IMR-90 (cell line): ENCODE measurements at regions not wholly inside any gene's neighbourhood (a gene's known extent, or its start where the extent isn't known, plus 50 kb on each side); places are given as distances from the start of the nearest gene placed in this dataset.

Source experiments
- ATAC-seq: fragments of 200-7000 bp; cut with Tn5 transposase; 2 replicates; pipeline ENCODE4 v1.9.1; 2020; ENCODE audit warnings: low read depth, mild to moderate bottlenecking, moderate library complexity
- BruUV-seq: library from RNA; stranded (reverse); fragments of 400-500 nt; replicated peaks from 2 replicates; lab custom pipeline; 2021; lab: Mats Ljungman, UMichigan
- CTCF ChIA-PET: fragments of 300-600 bp; formaldehyde crosslinking; extraction: SDS; loops from one replicate; lab custom pipeline; 2021; ENCODE audit warnings: antibody characterized with exemption; lab: Yijun Ruan, JAX
- POLR2A ChIA-PET: fragments of 300-600 bp; sonication (Branson Sonifier 250); formaldehyde crosslinking; loops from one replicate; lab custom pipeline; 2022; ENCODE audit warnings: antibody characterized with exemption; ENCODE audit not compliant: unreplicated experiment; lab: Charles Lee
- DNase-seq: peaks from one replicate; pipeline ENCODE4 v3.0.0; 2013
- H2AFZ ChIP-seq: replicated peaks from 2 replicates; pipeline ENCODE3; 2013; ENCODE audit warnings: low read length, mild to moderate bottlenecking; ENCODE audit not compliant: poor library complexity
- H2AK5ac ChIP-seq: 2 replicates; pipeline ENCODE4 v1.6.1; 2013; ENCODE audit warnings: low read depth, low read length, inconsistent platforms
- H2AK9ac ChIP-seq: replicated peaks from 2 replicates; pipeline ENCODE3; 2013; ENCODE audit warnings: mild to moderate bottlenecking, low read depth, low read length, moderate library complexity; ENCODE audit not compliant: poor library complexity
- H2BK120ac ChIP-seq: 2 replicates; pipeline ENCODE4 v1.6.1; 2013; ENCODE audit warnings: low read depth, low read length, inconsistent platforms
- H2BK15ac ChIP-seq: 3 replicates; pipeline ENCODE4 v1.6.1; 2013; ENCODE audit warnings: low read depth, low read length, inconsistent platforms
- H2BK20ac ChIP-seq: 2 replicates; pipeline ENCODE4 v1.6.1; 2013; ENCODE audit warnings: low read depth, mild to moderate bottlenecking, inconsistent platforms, low read length, moderate library complexity
- H2BK5ac ChIP-seq: 2 replicates; pipeline ENCODE4 v1.6.1; 2013; ENCODE audit warnings: mild to moderate bottlenecking, low read depth, low read length, inconsistent platforms; ENCODE audit not compliant: poor library complexity, severe bottlenecking
- H3K14ac ChIP-seq: replicated peaks from 2 replicates; pipeline ENCODE4 v1.6.1; 2013; ENCODE audit warnings: low read depth, low read length, inconsistent platforms
- H3K18ac ChIP-seq: 2 replicates; pipeline ENCODE4 v1.6.1; 2013; ENCODE audit warnings: low read depth, low read length, control low read depth
- H3K23ac ChIP-seq: 2 replicates; pipeline ENCODE4 v1.6.1; 2013; ENCODE audit warnings: low read depth, low read length, inconsistent platforms
- H3K27ac ChIP-seq: 2 replicates; pipeline ENCODE4 v1.5.1; 2013; ENCODE audit warnings: mild to moderate bottlenecking, control low read depth, low read length; ENCODE audit not compliant: insufficient read depth
- H3K27me3 ChIP-seq: 2 replicates; pipeline ENCODE4 v1.6.1; 2013; ENCODE audit warnings: low read length; ENCODE audit not compliant: control insufficient read depth, insufficient read depth
- H3K36me3 ChIP-seq: 2 replicates; pipeline ENCODE4 v1.6.1; 2013; ENCODE audit warnings: low read length, mixed read lengths; ENCODE audit not compliant: control insufficient read depth, insufficient read depth
- H3K4ac ChIP-seq: 2 replicates; pipeline ENCODE4 v1.6.1; 2013; ENCODE audit warnings: low read depth, low read length, inconsistent platforms
- H3K4me1 ChIP-seq: 2 replicates; pipeline ENCODE4 v1.6.1; 2013; ENCODE audit warnings: low read length, mixed read lengths; ENCODE audit not compliant: control insufficient read depth, insufficient read depth
- H3K4me2 ChIP-seq: 2 replicates; pipeline ENCODE4 v1.6.1; 2013; ENCODE audit warnings: low read depth, mild to moderate bottlenecking, control low read depth, low read length, moderate library complexity
- H3K4me3 ChIP-seq: 2 replicates; pipeline ENCODE4 v1.5.1; 2013; ENCODE audit warnings: low read depth, mild to moderate bottlenecking, control low read depth, low read length, moderate library complexity; ENCODE audit not compliant: insufficient read depth
- H3K56ac ChIP-seq: 2 replicates; pipeline ENCODE4 v1.6.1; 2013; ENCODE audit warnings: low read length, inconsistent platforms; ENCODE audit not compliant: insufficient read depth; ENCODE audit errors: extremely low read depth
- H3K79me1 ChIP-seq, 2 experiments: 2 replicates each; pipeline ENCODE4 v1.6.1; 2013; ENCODE audit warnings: low read length in 2 of 2, inconsistent platforms in 1 of 2, low read depth in 1 of 2
- H3K9ac ChIP-seq: 2 replicates; pipeline ENCODE4 v1.6.1; 2013; ENCODE audit warnings: low read depth, low read length, control low read depth
- H3K9me1 ChIP-seq: 2 replicates; pipeline ENCODE4 v1.6.1; 2013; ENCODE audit warnings: low read length, inconsistent platforms; ENCODE audit not compliant: insufficient read depth
- H3K9me3 ChIP-seq: 2 replicates; pipeline ENCODE4 v1.6.1; 2013; ENCODE audit warnings: low read length; ENCODE audit not compliant: control insufficient read depth, insufficient read depth
- H4K20me1 ChIP-seq: 2 replicates; pipeline ENCODE4 v1.6.1; 2013; ENCODE audit warnings: low read length, inconsistent platforms; ENCODE audit not compliant: insufficient read depth
- H4K5ac ChIP-seq: 2 replicates; pipeline ENCODE4 v1.6.1; 2013; ENCODE audit warnings: mild to moderate bottlenecking, low read depth, low read length, control low read depth
- H4K8ac ChIP-seq, 2 experiments: 2 replicates each; pipeline ENCODE4 v1.6.1; 2013; ENCODE audit warnings: low read depth in 2 of 2, low read length in 2 of 2, control low read depth in 1 of 2, inconsistent platforms in 1 of 2
- H4K91ac ChIP-seq: 2 replicates; pipeline ENCODE4 v1.6.1; 2013; ENCODE audit warnings: low read depth, low read length, inconsistent platforms; ENCODE audit not compliant: insufficient read depth
- RAD21 ChIP-seq: IDR thresholded peaks from 2 replicates; pipeline ENCODE4 v1.6.1; 2012; ENCODE audit warnings: low read length, improper control_type of control experiment
- WGBS, 2 experiments: methylation state at CpG; one replicate each; pipeline versions ENCODE4 v1.1.5 to v1.1.7; 2013; ENCODE audit warnings: missing lambda C conversion rate in 2 of 2; ENCODE audit not compliant: insufficient read length in 1 of 2; ENCODE audit errors: extremely low coverage in 2 of 2; 5-methylcytosine and 5-hydroxymethylcytosine counted together
- dilution Hi-C: fragments of 300-500 bp; cut with HindIII; formaldehyde crosslinking; loops from one replicate; pipeline ENCODE4 v1.14.3; 2018; ENCODE audit warnings: low sequenced_read_pairs; ENCODE audit not compliant: unreplicated experiment
- in situ Hi-C: fragments of 300-500 bp; cut with MboI; formaldehyde crosslinking; loops from 3 replicates; pipeline ENCODE4 v1.14.3; 2019; ENCODE audit warnings: low sequenced_read_pairs, inconsistent platforms, mixed read lengths
- intact Hi-C: fragments of 100-400 bp; cut with micrococcal nuclease; formaldehyde crosslinking; loops from 2 replicates; pipeline ENCODE4 v1.10.0; 2022
- TF ChIP-seq, protein P1 (sequence below): conservative IDR thresholded peaks from 2 replicates; pipeline ENCODE4 v1.5.1; 2012; ENCODE audit warnings: mild to moderate bottlenecking, low read depth, low read length, improper control_type of control experiment

DNA sequence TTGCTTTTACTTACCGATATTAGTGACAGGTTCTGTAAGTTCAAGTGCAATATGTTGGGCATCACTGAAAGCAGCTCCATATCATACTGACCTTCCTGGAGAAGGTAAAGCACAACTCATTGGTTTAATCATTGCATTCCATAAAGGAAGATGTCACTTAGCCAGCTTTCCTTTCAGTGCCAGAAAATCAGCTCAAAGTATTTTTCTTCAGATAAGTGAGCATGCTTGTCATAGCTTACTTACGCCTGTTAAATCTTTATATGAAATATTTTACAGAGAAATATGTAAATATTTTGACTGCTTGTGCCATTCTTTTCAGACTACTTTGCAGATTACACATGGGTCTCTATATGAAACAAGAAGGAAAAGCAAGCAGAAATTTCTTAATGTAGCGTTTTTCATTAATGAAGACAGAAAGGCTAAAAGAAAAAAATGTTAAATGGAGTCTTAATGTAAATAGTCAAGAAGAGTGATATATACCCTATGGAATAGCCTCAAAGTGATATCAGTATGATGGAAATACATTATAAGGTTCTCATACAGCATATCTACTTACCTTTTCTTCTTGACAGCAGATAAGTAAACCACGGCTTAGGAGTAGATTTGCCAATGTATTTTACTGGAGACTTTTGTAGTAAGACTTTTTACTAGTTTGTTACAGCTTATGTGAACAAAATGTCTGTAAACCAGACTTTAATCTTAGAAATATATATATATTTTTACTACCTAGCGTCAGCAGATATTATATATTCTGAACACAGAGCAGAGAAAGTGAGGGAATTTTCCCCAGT, 649.7 kb downstream of the METTL15 start:
- H3K4me3 ChIP-seq = no peak overlapping the region
- peak overlapping the region; percentile 99 for H3K18ac ChIP-seq
- peak overlapping the region; percentile 98 for H2BK120ac ChIP-seq
- peaks cover 10% of the 10 kb centered on the region; the same call in 1 of the 2 replicates for H3K4me1 ChIP-seq
- TF ChIP-seq, protein P1, sequence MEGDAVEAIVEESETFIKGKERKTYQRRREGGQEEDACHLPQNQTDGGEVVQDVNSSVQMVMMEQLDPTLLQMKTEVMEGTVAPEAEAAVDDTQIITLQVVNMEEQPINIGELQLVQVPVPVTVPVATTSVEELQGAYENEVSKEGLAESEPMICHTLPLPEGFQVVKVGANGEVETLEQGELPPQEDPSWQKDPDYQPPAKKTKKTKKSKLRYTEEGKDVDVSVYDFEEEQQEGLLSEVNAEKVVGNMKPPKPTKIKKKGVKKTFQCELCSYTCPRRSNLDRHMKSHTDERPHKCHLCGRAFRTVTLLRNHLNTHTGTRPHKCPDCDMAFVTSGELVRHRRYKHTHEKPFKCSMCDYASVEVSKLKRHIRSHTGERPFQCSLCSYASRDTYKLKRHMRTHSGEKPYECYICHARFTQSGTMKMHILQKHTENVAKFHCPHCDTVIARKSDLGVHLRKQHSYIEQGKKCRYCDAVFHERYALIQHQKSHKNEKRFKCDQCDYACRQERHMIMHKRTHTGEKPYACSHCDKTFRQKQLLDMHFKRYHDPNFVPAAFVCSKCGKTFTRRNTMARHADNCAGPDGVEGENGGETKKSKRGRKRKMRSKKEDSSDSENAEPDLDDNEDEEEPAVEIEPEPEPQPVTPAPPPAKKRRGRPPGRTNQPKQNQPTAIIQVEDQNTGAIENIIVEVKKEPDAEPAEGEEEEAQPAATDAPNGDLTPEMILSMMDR = no peak
- 0 out of 2 replicates have a peak, but pooled peaks have one; percentile 8 for TF ChIP-seq RAD21
- no peak overlapping the region; the same call in 1 of the 2 replicates for H3K23ac ChIP-seq
- in situ Hi-C loops = no loop called here
- no peaks in the 10 kb centered on the region for H3K9me3 ChIP-seq
- no peaks in the 10 kb centered on the region for H3K36me3 ChIP-seq
- no peak overlapping the region for H2AFZ ChIP-seq
- H4K91ac ChIP-seq = peak overlapping the region; percentile 99
- peak overlapping the region; percentile 71 for H3K4me2 ChIP-seq
- H4K20me1 ChIP-seq = no peaks in the 10 kb centered on the region
- TSS peak; percentile 53 for BruUV-seq
- H2AK5ac ChIP-seq = no peak overlapping the region
- peaks cover 4 to 8% of the 10 kb centered on the region in 2 experiments; a peak in 2 of 4 replicates for H3K79me1 ChIP-seq
- no peak overlapping the region for H2BK15ac ChIP-seq
- peak overlapping the region; percentile 93 for H3K56ac ChIP-seq
- no peaks in the 10 kb centered on the region for H3K27me3 ChIP-seq
- no peak overlapping the region for H2AK9ac ChIP-seq
- intact Hi-C loops = loop anchor here (1.0 to 10.0 kb wide), 14 partner anchors 75 to 1060 kb away; no protein-coding TSS in a partner anchor
- peak overlapping the region; percentile 96 for H4K5ac ChIP-seq
- peak overlapping the region; percentile 62 for H3K4ac ChIP-seq
- ATAC-seq (peak; percentile 74), DNase-seq (peak; percentile 94)
- dilution Hi-C loops = no loop called here
- ChIA-PET CTCF (interaction anchor here (0.7 kb wide), 2 partner anchors 17 to 167 kb away, joined by 3 to 4 read pairs; no protein-coding TSS in a partner anchor), POLR2A (interaction anchor here (0.7 to 1.8 kb wide), 6 partner anchors 17 to 572 kb away, joined by 3 to 8 read pairs (median 6); no protein-coding TSS in a partner anchor)
- peak overlapping the region; percentile 98; the same call in 1 of the 2 replicates for H2BK20ac ChIP-seq
- peak overlapping the region; percentile 82 for H3K9ac ChIP-seq
- H3K9me1 ChIP-seq = peaks cover 3% of the 10 kb centered on the region; the same call in 1 of the 2 replicates
- H4K8ac ChIP-seq = peak overlapping the region; percentile 95 to 97; a peak in 3 of 4 replicates
- no peak overlapping the region; the same call in 1 of the 2 replicates for H3K14ac ChIP-seq
- peak overlapping the region; percentile 99; the same call in 1 of the 2 replicates for H3K27ac ChIP-seq
- peak overlapping the region; percentile 95 for H2BK5ac ChIP-seq
- no CpG with 5 or more reads among the region's 5 CpGs for WGBS, 2 experiments
